ENCODE measurements at regions not wholly inside any gene's neighbourhood (a gene's known extent, or its start where the extent isn't known, plus 50 kb on each side); places are given as distances from the start of the nearest gene placed in this dataset.

DNA sequence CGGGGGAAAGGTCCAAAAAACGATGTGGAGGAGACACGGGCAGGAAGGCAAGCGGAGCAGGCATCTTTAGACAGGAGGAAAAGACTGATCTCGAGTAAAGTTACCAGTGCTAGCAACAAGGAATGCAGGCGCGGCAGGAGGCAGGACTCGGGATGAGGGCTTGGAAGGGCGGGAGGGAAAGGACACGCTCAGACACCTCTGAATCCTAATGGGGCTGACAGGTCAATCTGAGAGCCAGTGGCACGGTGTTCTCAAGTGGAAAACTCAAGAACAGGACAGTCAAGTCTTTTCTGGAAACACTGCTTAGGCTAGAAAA lies 155.3 kb upstream of the COBL start:
- Histone ChIP-seq H3K27me3 (ENCODE audit: control insufficient read depth in 2 of 2, insufficient read depth in 2 of 2, low read length in 2 of 2) (no peaks in the 10 kb centered on the region), H3K4me3 (ENCODE audit: low read length) (no peak overlapping the region), H3K4me1 (ENCODE audit: control insufficient read depth in 2 of 2, insufficient read depth in 2 of 2, low read length in 2 of 2) (no peaks in the 10 kb centered on the region), H3K36me3 (ENCODE audit: control insufficient read depth in 2 of 3, insufficient read depth in 3 of 3, low read length in 3 of 3) (no peaks in the 10 kb centered on the region), H3K27ac (ENCODE audit: low read depth, low read length) (no peak overlapping the region), H3K9me3 (ENCODE audit: control insufficient read depth in 2 of 3, low read length in 3 of 3) (no peaks in the 10 kb centered on the region)
- DNase-seq = no peak
- Mint-ChIP-seq H3K9me3 (peaks cover 0 to 3% (median 0%) of the 10 kb centered on the region in 11 donors), H3K4me3 (peak overlapping the region in 8 of 10 donors; percentile 24 to 64 (median 49)), H3K27me3 (peaks cover 9 to 24% (median 22%) of the 10 kb centered on the region in 5 donors), H3K27ac (peak overlapping the region in 1 of 9 donors; percentile 33), H3K36me3 (peaks cover 0 to 2% (median 0%) of the 10 kb centered on the region in 5 donors), H3K4me1 (peaks cover 6 to 19% (median 13%) of the 10 kb centered on the region in 7 donors)
- ATAC-seq = no peak
- POLR2A ChIA-PET = no interaction called here
- intact Hi-C loops (cut with micrococcal nuclease) = no loop called here
- CTCF ChIA-PET = no interaction called here

GRCh38 chr7:51471210-51471980 lies 154.8 kb upstream of the COBL start:
- DNase-seq (no peak), ATAC-seq (no peak)
- intact Hi-C loops (cut with micrococcal nuclease) = no loop called here
- no peaks in the 10 kb centered on the region for H3K36me3 ChIP-seq (ENCODE audit: control insufficient read depth in 2 of 3, insufficient read depth in 3 of 3, low read length in 3 of 3)
- Mint-ChIP-seq H3K9me3 (peaks cover 0 to 3% (median 0%) of the 10 kb centered on the region in 11 donors), H3K4me3 (peak overlapping the region in 9 of 10 donors; percentile 25 to 64 (median 45)), H3K36me3 (peaks cover 0 to 2% (median 0%) of the 10 kb centered on the region in 5 donors), H3K27me3 (peaks cover 9 to 24% (median 22%) of the 10 kb centered on the region in 5 donors), H3K27ac (peak overlapping the region in 2 of 9 donors; percentile 14 to 33), H3K4me1 (peaks cover 6 to 19% (median 13%) of the 10 kb centered on the region in 7 donors)
- CTCF ChIA-PET = no interaction called here
- no peaks in the 10 kb centered on the region for H3K27me3 ChIP-seq (ENCODE audit: control insufficient read depth in 2 of 2, insufficient read depth in 2 of 2, low read length in 2 of 2)
- H3K27ac ChIP-seq (ENCODE audit: low read depth, low read length) = no peak overlapping the region
- POLR2A ChIA-PET = no interaction called here
- H3K9me3 ChIP-seq (ENCODE audit: control insufficient read depth in 2 of 3, low read length in 3 of 3) = no peaks in the 10 kb centered on the region
- no peak overlapping the region for H3K4me3 ChIP-seq (ENCODE audit: low read length)
- no peaks in the 10 kb centered on the region for H3K4me1 ChIP-seq (ENCODE audit: control insufficient read depth in 2 of 2, insufficient read depth in 2 of 2, low read length in 2 of 2)

DNA sequence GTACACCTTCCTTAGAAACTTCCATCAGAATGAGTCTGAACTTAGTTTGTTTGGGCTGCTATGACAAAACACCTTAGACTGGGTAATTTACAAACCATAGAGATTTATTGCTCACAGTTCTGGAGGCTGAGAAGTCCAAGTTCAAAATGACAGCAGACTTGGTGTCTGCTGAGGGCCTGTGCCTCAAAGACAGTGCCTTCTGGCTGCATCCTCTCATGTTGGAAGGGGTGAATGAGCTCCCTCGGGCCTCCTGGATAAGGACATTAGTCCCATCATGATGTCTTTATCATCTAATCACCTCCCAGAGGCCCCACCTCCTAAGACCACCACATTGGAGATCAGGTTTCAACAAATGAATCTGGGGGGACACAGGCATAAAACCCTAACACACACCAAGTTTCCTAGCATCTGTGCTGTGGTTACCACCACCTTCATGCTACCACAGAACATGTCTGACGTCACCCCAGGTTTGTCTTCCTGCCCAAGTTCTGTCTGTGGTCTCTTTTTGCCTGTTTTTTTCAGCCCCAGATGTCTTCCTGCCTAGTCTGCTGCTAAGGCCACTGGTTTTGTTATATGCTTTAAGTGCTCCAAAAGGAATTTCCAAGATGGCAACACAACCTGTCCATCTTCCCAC lies 150.9 kb upstream of the COBL start:
- H3K4me1 Mint-ChIP-seq = peaks cover 6 to 23% (median 13%) of the 10 kb centered on the region in 7 donors
- peak in 6 of 9 donors; percentile 26 to 48 (median 37) for DNase-seq
- H3K9me3 Mint-ChIP-seq = peaks cover 0 to 4% (median 0%) of the 10 kb centered on the region in 11 donors

GRCh38 chr7:51459809-51460208 lies 143.2 kb upstream of the COBL start:
- no peaks in the 10 kb centered on the region for H3K36me3 Mint-ChIP-seq

More for the DNA sequence above, 150.9 kb upstream of the COBL start:
- CTCF ChIA-PET = no interaction called here
- intact Hi-C loops (cut with micrococcal nuclease) = no loop called here
- Mint-ChIP-seq H3K4me3 (peak overlapping the region in 4 of 10 donors; percentile 0 to 47 (median 25)), H3K27ac (peak overlapping the region in 6 of 9 donors; percentile 22 to 79 (median 52)), H3K36me3 (peaks cover 0 to 2% (median 0%) of the 10 kb centered on the region in 5 donors), H3K27me3 (peaks cover 9 to 22% (median 16%) of the 10 kb centered on the region in 5 donors)
- Histone ChIP-seq H3K27ac (ENCODE audit: low read depth, low read length) (no peak overlapping the region), H3K36me3 (ENCODE audit: control insufficient read depth in 2 of 3, insufficient read depth in 3 of 3, low read length in 3 of 3) (no peaks in the 10 kb centered on the region), H3K4me1 (ENCODE audit: control insufficient read depth in 2 of 2, insufficient read depth in 2 of 2, low read length in 2 of 2) (no peaks in the 10 kb centered on the region), H3K9me3 (ENCODE audit: control insufficient read depth in 2 of 3, low read length in 3 of 3) (no peaks in the 10 kb centered on the region), H3K27me3 (ENCODE audit: control insufficient read depth in 2 of 2, insufficient read depth in 2 of 2, low read length in 2 of 2) (no peaks in the 10 kb centered on the region), H3K4me3 (ENCODE audit: low read length) (no peak overlapping the region)
- POLR2A ChIA-PET = no interaction called here
- peak; percentile 60 for ATAC-seq

GRCh38 chr7:51458693-51459092 lies 142.1 kb upstream of the COBL start:
- DNase-seq (no peak), ATAC-seq (no peak)
- Histone ChIP-seq H3K27me3 (ENCODE audit: control insufficient read depth in 2 of 2, insufficient read depth in 2 of 2, low read length in 2 of 2) (peaks cover 0 to 3% of the 10 kb centered on the region in 2 donors), H3K9me3 (ENCODE audit: control insufficient read depth in 2 of 3, low read length in 3 of 3) (no peaks in the 10 kb centered on the region), H3K4me3 (ENCODE audit: low read length) (no peak overlapping the region), H3K4me1 (ENCODE audit: control insufficient read depth in 2 of 2, insufficient read depth in 2 of 2, low read length in 2 of 2) (no peaks in the 10 kb centered on the region), H3K27ac (ENCODE audit: low read depth, low read length) (no peak overlapping the region), H3K36me3 (ENCODE audit: control insufficient read depth in 2 of 3, insufficient read depth in 3 of 3, low read length in 3 of 3) (no peaks in the 10 kb centered on the region)
- peaks cover 0 to 4% (median 0%) of the 10 kb centered on the region in 11 donors for H3K9me3 Mint-ChIP-seq
- H3K36me3 Mint-ChIP-seq = no peaks in the 10 kb centered on the region
- no peak overlapping the region for H3K4me3 Mint-ChIP-seq
- no peak overlapping the region for H3K27ac Mint-ChIP-seq
- intact Hi-C loops (cut with micrococcal nuclease) = no loop called here
- peaks cover 0 to 4% (median 0%) of the 10 kb centered on the region in 7 donors for H3K4me1 Mint-ChIP-seq
- peaks cover 0 to 4% (median 0%) of the 10 kb centered on the region in 5 donors for H3K27me3 Mint-ChIP-seq
- POLR2A ChIA-PET = no interaction called here
- CTCF ChIA-PET = no interaction called here

More at GRCh38 chr7:51459809-51460208, 143.2 kb upstream of the COBL start:
- ChIA-PET CTCF (no interaction called here), POLR2A (no interaction called here)
- H3K4me1 ChIP-seq (ENCODE audit: control insufficient read depth in 2 of 2, insufficient read depth in 2 of 2, low read length in 2 of 2) = no peaks in the 10 kb centered on the region
- H3K4me1 Mint-ChIP-seq = peaks cover 0 to 4% (median 0%) of the 10 kb centered on the region in 7 donors
- H3K27ac Mint-ChIP-seq = no peak overlapping the region
- no peak for DNase-seq
- H3K27ac ChIP-seq (ENCODE audit: low read depth, low read length) = no peak overlapping the region
- H3K27me3 ChIP-seq (ENCODE audit: control insufficient read depth in 2 of 2, insufficient read depth in 2 of 2, low read length in 2 of 2) = peaks cover 0 to 3% of the 10 kb centered on the region in 2 donors
- H3K9me3 ChIP-seq (ENCODE audit: control insufficient read depth in 2 of 3, low read length in 3 of 3) = no peaks in the 10 kb centered on the region
- intact Hi-C loops (cut with micrococcal nuclease) = no loop called here
- no peak for ATAC-seq
- H3K9me3 Mint-ChIP-seq = peaks cover 0 to 4% (median 0%) of the 10 kb centered on the region in 11 donors
- H3K36me3 ChIP-seq (ENCODE audit: control insufficient read depth in 2 of 3, insufficient read depth in 3 of 3, low read length in 3 of 3) = no peaks in the 10 kb centered on the region
- H3K4me3 ChIP-seq (ENCODE audit: low read length) = no peak overlapping the region
- H3K27me3 Mint-ChIP-seq = peaks cover 0 to 4% (median 0%) of the 10 kb centered on the region in 5 donors
- H3K4me3 Mint-ChIP-seq = no peak overlapping the region

DNA sequence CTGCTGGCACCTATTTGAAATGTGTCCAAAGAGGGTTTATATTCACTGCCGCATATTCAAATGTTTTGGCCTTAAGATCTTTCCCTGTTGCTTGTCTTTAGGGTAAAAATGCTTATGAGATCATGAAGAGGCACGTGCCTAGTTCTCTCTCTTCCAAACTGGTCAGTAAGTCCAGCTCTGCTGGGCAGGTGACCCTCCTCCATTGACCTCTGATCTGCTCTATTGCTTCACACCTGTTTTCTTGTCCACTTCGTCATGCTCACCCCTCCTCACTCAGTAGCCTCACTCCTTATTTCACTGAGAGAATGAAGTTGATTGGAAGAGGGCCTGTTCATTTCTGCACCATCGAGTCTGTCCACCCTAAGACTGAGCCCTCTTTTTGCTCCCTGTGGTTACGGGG lies 140.5 kb upstream of the COBL start:
- DNase-seq (no peak), ATAC-seq (no peak)
- H3K36me3 ChIP-seq (ENCODE audit: control insufficient read depth in 2 of 3, insufficient read depth in 3 of 3, low read length in 3 of 3) = no peaks in the 10 kb centered on the region
- no peak overlapping the region for H3K4me3 ChIP-seq (ENCODE audit: low read length)
- H3K4me1 ChIP-seq (ENCODE audit: control insufficient read depth in 2 of 2, insufficient read depth in 2 of 2, low read length in 2 of 2) = no peaks in the 10 kb centered on the region
- peaks cover 0 to 3% of the 10 kb centered on the region in 2 donors for H3K27me3 ChIP-seq (ENCODE audit: control insufficient read depth in 2 of 2, insufficient read depth in 2 of 2, low read length in 2 of 2)
- no peak overlapping the region for H3K27ac Mint-ChIP-seq
- H3K4me3 Mint-ChIP-seq = no peak overlapping the region
- no peak overlapping the region for H3K27ac ChIP-seq (ENCODE audit: low read depth, low read length)
- intact Hi-C loops (cut with micrococcal nuclease) = no loop called here
- peaks cover 0 to 4% (median 0%) of the 10 kb centered on the region in 5 donors for H3K27me3 Mint-ChIP-seq
- H3K9me3 Mint-ChIP-seq = peaks cover 0 to 4% (median 0%) of the 10 kb centered on the region in 11 donors
- ChIA-PET CTCF (no interaction called here), POLR2A (no interaction called here)
- H3K36me3 Mint-ChIP-seq = no peaks in the 10 kb centered on the region
- no peaks in the 10 kb centered on the region for H3K4me1 Mint-ChIP-seq
- H3K9me3 ChIP-seq (ENCODE audit: control insufficient read depth in 2 of 3, low read length in 3 of 3) = no peaks in the 10 kb centered on the region
